Stimulated activated CD4-positive, alpha-beta T cell treated with anti-CD3 and anti-CD28 coated beads, Interleukin-2, amount 100 ng/mL, for 48 hours (primary cell): ENCODE measurements at regions not wholly inside any gene's neighbourhood (a gene's known extent, or its start where the extent isn't known, plus 50 kb on each side); places are given as distances from the start of the nearest gene placed in this dataset.
"Not testable (repeated sequence)": the region's sequence is repeated elsewhere in the genome, so short reads cannot be mapped to it uniquely, and the experiment has no call there.

Source experiments
- DNase-seq, 2 donors: peaks; one replicate each; pipeline ENCODE4 v3.0.0-alpha.2; 2020

- no peak for DNase-seq
Measured at GRCh38 chr11:69935941-69936505, 116.8 kb upstream of the FGF3 start.

- no peak for DNase-seq
Measured at GRCh38 chr11:69936771-69937170, 117.6 kb upstream of the FGF3 start.

- no peak for DNase-seq
Measured at GRCh38 chr11:69938206-69938605, 119.0 kb upstream of the FGF3 start.

DNA sequence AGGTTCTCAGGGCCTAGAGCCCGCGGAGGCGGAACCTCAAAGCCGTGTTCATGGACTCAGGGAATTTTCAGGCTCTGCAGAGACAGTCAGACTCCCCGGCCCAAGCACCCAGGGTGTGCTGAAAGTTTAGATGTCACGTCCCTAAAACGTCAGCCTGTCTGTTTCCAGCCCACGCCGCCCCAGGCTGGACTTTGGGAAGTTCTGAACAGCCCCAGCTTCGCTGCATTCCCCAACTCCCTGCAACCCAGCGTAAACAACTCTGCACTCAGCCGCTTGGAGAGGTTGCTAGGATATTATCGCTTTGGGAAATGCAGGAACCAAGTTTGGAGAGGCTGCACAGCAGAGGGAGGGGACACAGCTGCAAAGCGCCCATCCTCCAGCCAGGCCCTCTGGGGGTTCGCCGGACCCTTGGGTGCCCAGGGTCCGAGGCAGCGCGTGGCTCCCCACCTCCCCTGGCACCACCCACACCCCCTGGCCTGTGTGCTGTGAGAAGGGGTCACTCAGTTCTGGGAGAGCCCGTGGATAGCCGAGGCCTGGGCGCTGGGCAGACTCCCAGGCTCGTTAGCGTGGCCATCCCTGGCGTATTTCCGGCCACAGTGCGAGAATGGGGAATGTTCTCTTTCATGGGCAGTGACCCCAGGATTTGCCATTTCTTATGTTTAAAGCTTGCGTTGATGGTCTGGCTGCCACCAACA, 120.5 kb upstream of the FGF3 start:
- no peak for DNase-seq

DNA sequence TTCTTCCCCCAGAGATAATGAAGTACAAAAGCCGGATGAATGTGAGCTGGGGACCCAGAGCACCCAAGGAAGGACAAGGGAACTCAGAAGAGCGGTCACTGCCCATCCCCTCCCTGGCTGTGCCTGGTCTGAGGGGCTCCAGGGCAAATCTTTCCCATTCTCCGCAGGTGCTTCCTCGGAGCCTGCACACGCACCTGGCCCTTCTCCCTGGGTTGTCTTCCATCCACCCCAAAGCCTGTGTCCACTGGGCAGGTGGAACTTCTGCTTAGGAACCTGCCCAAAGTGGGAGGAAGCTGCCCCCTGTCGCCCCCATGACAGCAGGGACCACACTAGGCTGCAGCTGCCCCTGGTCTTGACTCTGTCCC, 121.0 kb upstream of the FGF3 start:
- DNase-seq: no peak

- DNase-seq: no peak
Measured at GRCh38 chr11:69941546-69942332, 122.5 kb upstream of the FGF3 start.

DNA sequence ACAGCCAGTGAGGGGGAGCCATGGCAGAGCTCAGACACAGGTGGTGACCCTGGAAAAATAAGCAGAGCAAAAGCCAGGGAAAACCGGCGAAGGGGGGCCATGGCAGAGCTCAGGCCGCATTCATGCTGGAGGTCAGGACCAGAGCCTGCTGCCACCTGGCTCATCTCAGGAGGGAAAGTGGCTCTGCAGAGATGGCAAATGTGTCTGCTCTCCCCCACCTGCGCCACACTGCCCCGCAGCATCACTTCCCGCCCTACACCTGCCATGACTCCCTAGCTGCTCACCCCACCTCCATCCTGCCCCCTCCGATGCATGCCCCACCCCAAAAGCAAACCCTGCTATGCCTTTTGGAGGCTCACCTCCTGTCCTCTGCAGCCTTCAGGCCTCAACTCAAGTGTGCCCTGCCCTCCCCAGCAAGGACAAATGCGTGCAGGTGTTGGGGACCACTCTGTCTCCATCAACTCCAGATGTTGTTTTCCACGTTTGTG, 123.2 kb upstream of the FGF3 start:
- no peak for DNase-seq

DNA sequence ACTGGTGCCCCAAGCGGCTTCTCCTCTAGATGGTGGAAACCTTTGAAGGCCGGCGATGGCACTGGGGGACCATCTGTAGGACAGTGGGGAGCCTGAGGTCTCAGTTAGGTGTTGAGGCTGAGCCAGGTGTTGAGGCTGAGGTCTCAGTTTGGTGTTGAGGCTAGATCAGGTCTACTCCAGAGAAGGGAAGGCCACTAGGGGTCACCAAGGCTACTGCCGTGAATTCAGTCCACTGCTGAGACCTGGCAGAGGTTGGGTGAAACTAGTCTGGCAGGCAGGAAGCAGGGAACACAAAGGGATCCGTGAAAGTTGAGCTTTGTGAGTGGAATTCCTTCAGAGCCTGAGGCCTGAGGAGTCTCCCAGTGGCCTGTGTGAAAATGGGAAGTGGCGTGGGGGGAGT, 123.8 kb upstream of the FGF3 start:
- DNase-seq: no peak

DNA sequence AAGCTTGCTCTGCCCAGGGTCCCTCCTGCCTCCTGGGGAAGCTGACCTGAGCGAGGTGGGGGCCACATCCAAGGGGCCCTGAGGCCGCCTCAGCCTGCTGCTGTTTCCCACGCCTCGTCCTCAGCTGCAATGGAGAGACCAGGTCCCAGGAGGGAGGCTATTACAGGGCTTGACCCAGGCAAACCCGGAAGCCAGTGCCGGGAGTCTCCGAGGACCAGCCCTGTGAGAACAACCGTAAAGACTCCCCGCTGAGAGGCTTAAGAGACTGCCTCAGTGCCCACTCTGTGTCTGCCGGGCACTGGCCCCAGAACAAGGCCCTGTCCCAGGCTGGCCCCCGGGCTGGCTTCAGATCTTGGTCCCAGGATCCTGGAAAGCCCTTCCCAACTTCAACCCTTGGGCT, 124.3 kb upstream of the FGF3 start:
- no peak for DNase-seq

- no peak for DNase-seq
Measured at GRCh38 chr11:69944146-69944795, 125.1 kb upstream of the FGF3 start.

- DNase-seq: no peak
Measured at GRCh38 chr11:69945157-69945556, 125.9 kb upstream of the FGF3 start.

DNA sequence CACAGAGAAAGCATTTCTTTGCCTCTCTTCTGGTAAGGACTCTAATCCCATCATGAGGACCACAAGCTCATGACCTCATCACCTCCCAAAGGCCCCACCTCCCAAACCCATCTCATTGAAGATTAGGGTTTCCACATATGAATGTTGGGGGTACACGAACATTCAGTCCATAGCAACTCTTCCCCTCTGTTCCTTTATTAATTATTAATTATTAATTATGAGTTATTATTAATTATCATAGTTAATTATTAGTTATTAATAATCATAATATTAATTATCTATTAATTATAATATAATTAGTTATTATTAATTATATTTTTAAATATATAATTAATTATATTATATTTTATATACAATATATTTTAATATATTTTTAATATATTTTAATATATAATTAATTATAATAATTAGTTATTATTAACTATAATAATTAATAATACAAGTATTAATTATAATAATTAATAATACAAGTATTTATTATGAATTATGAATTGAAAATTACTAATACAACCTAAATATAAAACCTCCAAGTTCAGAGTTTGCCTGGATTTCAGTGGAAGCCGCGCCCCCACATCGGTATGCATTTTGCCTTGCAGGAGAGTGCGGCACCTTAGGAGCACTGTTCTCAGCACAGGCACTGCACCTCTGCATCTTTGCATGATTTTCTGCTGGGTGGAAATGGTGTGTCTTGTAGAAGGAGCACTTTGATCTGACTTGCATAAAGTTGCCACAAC, 128.0 kb upstream of the FGF3 start:
- DNase-seq: no peak

GRCh38 chr11:69947793-69948255, 128.6 kb upstream of the FGF3 start:
- no peak for DNase-seq

DNA sequence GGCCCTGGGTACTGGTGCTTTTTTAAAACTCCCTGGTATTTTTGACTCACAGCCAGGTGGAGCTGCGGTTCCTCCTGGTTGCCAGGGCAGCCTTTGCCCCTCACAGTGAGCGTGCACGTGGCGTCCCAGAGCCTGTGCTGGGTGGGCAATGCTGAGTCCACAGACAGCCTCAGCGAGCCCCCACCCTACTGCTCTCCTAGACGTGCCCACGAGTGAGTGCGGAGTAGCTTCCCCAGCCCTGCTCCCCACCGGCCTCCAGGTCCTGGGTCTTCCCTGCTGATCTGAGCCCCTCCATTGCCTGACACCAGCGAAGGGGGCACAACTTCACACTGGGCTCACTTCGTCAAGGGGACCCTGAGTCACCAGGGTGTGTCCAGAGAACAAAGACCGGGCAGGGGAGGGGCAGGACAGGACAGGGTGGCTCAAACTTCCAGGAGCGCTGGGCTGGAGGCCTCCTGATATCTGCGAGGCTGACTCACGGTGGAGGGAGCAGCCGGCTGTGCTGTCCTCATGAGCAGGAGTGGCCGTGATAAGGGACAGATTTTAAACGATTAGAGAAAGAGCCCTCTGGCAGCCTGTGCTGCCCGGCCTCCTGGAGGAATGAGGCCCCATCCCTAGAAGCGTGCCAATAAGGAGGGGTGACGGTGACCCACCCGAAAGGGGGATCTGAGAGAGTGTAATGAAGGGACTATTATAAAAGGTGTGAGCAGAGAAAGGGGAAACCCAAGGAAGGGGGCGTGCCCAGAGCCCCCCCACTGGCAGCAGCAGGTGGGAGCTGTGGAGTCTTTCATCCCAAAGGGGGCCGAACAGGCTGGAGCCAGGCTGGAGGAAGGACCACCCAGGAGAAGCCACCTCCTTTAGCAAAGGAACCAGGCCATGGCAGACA, 129.3 kb upstream of the FGF3 start:
- DNase-seq: no peak

GRCh38 chr11:69949327-69949726, 128.8 kb upstream of the ANO1 start:
- DNase-seq: no peak

DNA sequence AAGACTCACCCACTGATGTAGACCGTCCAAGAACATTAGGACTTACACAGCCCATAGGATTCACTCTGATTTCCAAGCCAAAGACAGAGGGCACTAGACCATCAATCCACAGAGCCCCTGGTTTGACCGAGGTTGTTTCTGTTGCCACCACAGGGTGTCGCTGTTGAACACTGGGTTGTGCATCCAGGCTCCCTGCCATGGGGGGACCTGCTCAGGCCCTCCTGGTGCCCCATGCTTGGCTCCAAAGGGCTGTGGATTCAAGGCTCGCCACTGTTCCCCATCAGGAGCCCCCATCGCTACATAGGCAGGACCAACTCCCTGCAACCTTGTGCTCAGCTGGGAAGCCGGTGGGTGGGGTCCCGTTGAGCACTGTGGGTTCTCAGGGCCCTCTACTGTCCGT, 128.0 kb upstream of the ANO1 start:
- DNase-seq: peak; percentile 41 to 46

DNA sequence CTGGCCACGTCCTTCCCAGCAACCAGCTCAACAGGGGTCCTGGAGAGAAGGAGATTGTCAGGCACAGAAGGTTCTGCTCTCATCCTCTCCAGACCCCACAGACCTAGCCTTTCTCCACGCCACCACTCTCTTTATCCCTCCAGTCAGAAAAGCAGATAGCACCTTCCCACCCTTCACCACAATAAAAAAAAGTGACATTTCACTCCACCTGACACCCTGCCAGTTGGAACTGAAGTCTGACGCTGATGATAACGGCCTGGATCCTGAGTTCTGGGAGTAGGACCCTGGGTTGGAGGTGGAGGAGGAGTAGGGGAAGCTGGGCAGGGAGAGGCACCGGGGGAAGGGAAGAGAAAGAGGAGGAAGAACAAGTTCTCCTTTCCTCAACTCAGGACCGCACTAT, 127.5 kb upstream of the ANO1 start:
- DNase-seq: no peak

DNA sequence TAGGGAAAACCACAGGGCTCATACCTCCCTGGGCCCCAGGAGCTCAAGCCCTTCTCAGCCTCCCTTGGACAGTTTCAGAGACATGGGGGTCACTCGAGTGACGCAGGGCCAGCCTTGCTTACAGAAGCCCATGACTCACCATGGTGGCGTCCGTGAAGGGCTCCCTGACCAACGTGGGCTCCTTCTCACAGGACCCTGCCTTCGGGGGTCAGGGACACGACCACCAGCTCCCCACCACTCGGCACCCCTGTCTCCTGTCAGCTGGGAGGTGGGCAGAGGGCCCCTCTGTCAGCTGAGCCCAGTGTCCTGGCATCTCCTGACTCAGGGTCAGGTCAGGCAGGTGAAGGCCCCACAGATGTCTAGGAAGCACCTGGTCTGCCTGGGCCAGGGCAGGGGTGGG, 126.3 kb upstream of the ANO1 start:
- no peak for DNase-seq

GRCh38 chr11:69952229-69952975, 125.7 kb upstream of the ANO1 start:
- DNase-seq: not testable (repeated sequence)

DNA sequence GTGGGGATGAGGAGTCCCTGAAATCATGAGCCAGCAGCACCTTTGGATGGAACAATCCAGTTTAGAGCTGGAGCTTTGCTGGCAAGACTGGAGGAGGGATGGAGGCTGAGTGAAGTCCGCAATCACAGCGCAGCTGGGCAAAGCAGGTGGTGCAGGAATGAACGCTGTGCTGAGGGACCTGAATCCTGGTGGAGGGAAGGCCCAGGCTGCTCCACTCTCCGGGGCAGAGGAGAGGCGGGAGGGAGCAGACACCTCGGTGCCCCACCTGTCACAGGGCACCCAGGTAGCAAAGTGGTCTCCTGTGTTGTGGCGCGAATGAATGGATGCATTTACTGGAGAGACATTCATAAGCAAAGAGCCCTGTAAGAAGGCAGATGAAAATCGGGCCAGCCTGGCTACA, 124.8 kb upstream of the ANO1 start:
- no peak for DNase-seq

GRCh38 chr11:69954756-69955155, 123.4 kb upstream of the ANO1 start:
- DNase-seq: no peak
